AG04450 (cell line): ENCODE measurements at regions not wholly inside any gene's neighbourhood (a gene's known extent, or its start where the extent isn't known, plus 50 kb on each side); places are given as distances from the start of the nearest gene placed in this dataset.

Experiments used
- CTCF ChIA-PET: fragments of 300-600, 350-600 bp; formaldehyde crosslinking; extraction: SDS; loops from one replicate; lab custom pipeline; 2022; ENCODE audit warnings: antibody characterized with exemption, inconsistent platforms; lab: Charles Lee
- POLR2A ChIA-PET: fragments of 350-600 bp; formaldehyde crosslinking; extraction: SDS; loops from one replicate; lab custom pipeline; 2021; ENCODE audit warnings: antibody characterized with exemption, inconsistent platforms; lab: Yijun Ruan, JAX
- DNase-seq: peaks from one replicate; pipeline ENCODE4 v3.0.0-alpha.2; 2011; ENCODE audit warnings: low read depth, low spot score
- H3K27ac ChIP-seq: one replicate; pipeline ENCODE4 v1.5.1; 2012; ENCODE audit warnings: low read depth, low read length, control low read depth
- H3K27me3 ChIP-seq: one replicate; pipeline ENCODE4 v1.6.0; 2012; ENCODE audit warnings: low read length; ENCODE audit not compliant: control insufficient read depth, insufficient read depth
- H3K4me3 ChIP-seq: 2 replicates; pipeline ENCODE4 v1.5.1; 2011; ENCODE audit warnings: mild to moderate bottlenecking, low read depth, low read length, control low read depth
- H3K9me3 ChIP-seq: 2 replicates; pipeline ENCODE4 v1.5.1; 2012; ENCODE audit warnings: low read length; ENCODE audit not compliant: control insufficient read depth, insufficient read depth
- TF ChIP-seq, protein P1 (sequence below): IDR thresholded peaks from 2 replicates; pipeline ENCODE4 v1.5.1; 2011; ENCODE audit warnings: low read depth, low read length, control low read depth, inconsistent platforms

DNA sequence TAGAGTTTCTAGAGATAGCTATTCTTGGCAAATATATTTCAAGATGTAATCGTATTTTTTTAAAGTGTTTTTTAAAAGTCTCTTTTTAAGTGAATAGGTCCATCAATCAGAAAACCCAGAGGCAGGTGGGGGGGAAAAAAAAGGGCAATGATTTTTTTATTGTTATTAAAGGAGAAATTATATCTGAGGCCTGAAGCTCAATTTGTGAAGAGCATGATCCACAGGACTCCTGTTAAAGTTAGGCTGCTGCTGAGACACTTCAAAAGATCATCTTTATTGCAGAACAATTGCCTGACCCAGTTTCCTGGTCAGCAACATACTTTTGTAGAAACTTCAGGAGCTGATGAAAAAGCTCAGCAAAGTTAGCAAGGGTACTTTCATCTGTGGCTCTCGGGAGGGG, 326.2 kb downstream of the RASEF start:
- Histone ChIP-seq H3K27me3 (no peaks in the 10 kb centered on the region), H3K9me3 (no peaks in the 10 kb centered on the region)

DNA sequence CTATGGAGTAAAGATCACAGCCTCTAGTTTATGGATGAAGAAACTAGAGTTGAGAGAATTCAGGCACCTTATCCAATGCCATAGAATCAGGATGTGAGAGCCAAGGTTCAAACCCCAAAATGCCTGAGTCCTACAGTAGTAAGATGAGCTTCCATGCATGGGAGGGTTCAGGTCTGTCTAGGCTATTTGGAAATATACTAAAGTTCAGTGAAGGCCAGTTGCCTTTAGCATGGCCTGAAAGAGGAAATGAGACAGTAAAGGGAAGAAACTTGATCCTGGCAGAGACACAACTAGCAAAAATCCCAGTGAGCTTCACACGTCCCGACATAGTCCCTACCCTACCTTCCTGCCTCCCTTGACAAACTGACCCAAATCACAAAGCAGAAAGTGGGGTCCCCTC, 317.0 kb downstream of the RASEF start:
- CTCF ChIA-PET, result no interaction called here
- no peak for DNase-seq
- TF ChIP-seq, protein P1, sequence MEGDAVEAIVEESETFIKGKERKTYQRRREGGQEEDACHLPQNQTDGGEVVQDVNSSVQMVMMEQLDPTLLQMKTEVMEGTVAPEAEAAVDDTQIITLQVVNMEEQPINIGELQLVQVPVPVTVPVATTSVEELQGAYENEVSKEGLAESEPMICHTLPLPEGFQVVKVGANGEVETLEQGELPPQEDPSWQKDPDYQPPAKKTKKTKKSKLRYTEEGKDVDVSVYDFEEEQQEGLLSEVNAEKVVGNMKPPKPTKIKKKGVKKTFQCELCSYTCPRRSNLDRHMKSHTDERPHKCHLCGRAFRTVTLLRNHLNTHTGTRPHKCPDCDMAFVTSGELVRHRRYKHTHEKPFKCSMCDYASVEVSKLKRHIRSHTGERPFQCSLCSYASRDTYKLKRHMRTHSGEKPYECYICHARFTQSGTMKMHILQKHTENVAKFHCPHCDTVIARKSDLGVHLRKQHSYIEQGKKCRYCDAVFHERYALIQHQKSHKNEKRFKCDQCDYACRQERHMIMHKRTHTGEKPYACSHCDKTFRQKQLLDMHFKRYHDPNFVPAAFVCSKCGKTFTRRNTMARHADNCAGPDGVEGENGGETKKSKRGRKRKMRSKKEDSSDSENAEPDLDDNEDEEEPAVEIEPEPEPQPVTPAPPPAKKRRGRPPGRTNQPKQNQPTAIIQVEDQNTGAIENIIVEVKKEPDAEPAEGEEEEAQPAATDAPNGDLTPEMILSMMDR, result no peak

More for the DNA sequence above, 326.2 kb downstream of the RASEF start:
- ChIA-PET POLR2A (no interaction called here), CTCF (no interaction called here)
- no peak overlapping the region for H3K4me3 ChIP-seq
- no peak overlapping the region for H3K27ac ChIP-seq
- no peak for DNase-seq
- TF ChIP-seq, protein P1, result no peak

DNA sequence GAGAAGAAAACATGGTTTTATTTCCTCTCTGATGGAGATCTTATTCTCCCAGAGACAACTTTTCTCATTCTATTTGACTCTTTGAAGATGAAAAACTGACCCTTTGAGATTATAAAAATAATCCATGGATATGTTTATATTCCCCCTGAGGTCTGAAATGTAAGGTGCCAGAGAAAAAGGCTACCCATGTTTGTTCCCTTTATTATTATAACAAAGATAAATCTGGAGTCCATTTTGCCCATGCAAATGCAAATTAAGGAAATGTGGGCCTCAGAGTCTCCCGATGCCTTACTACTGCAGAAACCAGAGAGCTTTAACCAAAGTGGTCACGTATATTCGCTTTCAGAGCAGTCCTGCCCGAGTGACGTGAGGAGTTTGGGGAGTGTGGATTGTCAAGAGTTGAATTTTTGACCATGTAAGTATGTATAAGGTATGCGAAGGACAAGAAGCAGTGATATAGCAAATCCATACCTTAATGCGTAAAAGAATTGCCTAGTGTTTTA, 312.5 kb downstream of the RASEF start:
- no peak overlapping the region for H3K27ac ChIP-seq
- H3K4me3 ChIP-seq, result no peak overlapping the region
- no peaks in the 10 kb centered on the region for H3K9me3 ChIP-seq
- TF ChIP-seq, protein P1, result no peak
- no peaks in the 10 kb centered on the region for H3K27me3 ChIP-seq
- CTCF ChIA-PET, result no interaction called here
- POLR2A ChIA-PET, result no interaction called here
- no peak for DNase-seq

More for the DNA sequence above, 317.0 kb downstream of the RASEF start:
- Histone ChIP-seq H3K9me3 (no peaks in the 10 kb centered on the region), H3K4me3 (no peak overlapping the region), H3K27ac (no peak overlapping the region), H3K27me3 (no peaks in the 10 kb centered on the region)
- POLR2A ChIA-PET, result no interaction called here

DNA sequence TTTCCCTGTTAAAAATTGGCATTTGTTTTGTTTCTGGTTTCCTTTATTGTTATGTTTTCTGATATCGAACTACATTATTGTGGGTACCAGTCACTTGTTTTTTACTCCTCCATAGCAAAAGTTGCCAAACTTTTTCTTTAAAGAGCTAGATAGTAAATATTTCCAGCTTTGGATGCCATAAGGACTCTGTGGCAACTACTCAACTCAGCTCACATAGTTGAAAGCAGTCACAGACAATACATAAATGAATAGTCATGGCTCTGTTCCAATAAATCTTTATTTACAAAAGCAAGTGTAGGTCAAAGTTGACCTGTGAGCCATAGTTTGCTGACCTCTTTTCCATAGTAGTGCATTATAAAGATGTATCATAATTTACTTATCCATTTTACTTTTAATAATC, 305.0 kb downstream of the RASEF start:
- Histone ChIP-seq H3K4me3 (no peak overlapping the region), H3K27ac (no peak overlapping the region), H3K27me3 (no peaks in the 10 kb centered on the region), H3K9me3 (no peaks in the 10 kb centered on the region)
- CTCF ChIA-PET, result no interaction called here
- no peak for DNase-seq
- TF ChIP-seq, protein P1, result no peak
- POLR2A ChIA-PET, result no interaction called here

DNA sequence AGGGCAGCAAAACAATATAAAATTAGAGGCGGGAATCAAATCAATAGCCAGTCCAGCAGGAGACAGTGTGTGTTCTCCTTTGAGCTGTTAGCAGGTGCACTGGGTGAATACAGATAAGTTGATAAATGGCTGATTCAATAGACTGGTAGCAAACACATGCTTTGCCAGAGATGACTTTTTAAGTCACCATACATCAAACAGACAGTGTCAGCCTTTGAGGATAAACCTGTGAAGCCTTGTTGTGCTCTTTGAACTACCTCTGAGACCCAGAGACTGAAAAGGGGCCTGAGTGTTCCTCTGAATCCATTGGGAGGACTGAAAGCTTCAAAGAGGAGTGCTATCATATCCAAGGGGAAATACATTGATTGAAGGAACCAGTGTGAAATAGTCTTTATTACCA, 301.9 kb downstream of the RASEF start:
- TF ChIP-seq, protein P1, result no peak
- CTCF ChIA-PET, result no interaction called here
- POLR2A ChIA-PET, result no interaction called here

More for the DNA sequence above, 301.9 kb downstream of the RASEF start:
- no peaks in the 10 kb centered on the region for H3K27me3 ChIP-seq
- H3K4me3 ChIP-seq, result no peak overlapping the region
- no peaks in the 10 kb centered on the region for H3K9me3 ChIP-seq
- no peak for DNase-seq
- no peak overlapping the region for H3K27ac ChIP-seq
